ENCODE measurements at regions not wholly inside any gene's neighbourhood (a gene's known extent, or its start where the extent isn't known, plus 50 kb on each side); places are given as distances from the start of the nearest gene placed in this dataset.

DNA sequence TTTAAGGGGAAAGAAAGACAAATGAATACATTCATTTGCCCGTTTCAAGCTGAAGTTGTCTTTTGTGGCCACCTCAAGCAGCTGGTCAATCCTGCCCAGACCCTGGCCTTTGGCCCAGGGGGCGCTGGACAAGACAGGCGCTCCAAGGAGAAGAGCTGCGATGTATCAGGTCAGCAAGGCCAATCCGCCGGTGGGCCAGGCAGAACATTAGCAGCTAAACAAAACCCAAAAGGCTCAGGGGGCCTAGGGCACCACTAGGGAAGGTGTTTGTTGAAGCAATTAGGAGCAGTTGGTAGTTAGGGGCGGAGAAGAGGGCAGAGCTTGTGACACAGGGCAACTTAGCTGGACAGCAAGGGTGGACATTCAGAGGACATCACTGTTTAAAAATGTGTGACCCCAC is 60.8 kb upstream of the TMEM33 start:
- no peak overlapping the region for H2AFZ ChIP-seq (ENCODE audit: low read depth, low read length)
- no peak overlapping the region for H3K27ac ChIP-seq (ENCODE audit: insufficient read depth, low read depth, low read length)
- FAIRE-seq: no peak
- H3K27me3 ChIP-seq (ENCODE audit: control insufficient read depth in 2 of 2, insufficient read depth in 2 of 2, low read length in 2 of 2): peaks cover 82 to 96% of the 10 kb centered on the region in 2 experiments
- no peaks in the 10 kb centered on the region for H3K4me1 ChIP-seq (ENCODE audit: control insufficient read depth, extremely low read depth, insufficient read depth, low read length)
- CTCF ChIA-PET: interaction anchor here (2.2 kb wide), 1 partner anchor 14 kb away, joined by 8 read pairs; no protein-coding TSS in a partner anchor
- no peak overlapping the region for H3K9ac ChIP-seq (replicated peaks; ENCODE audit: extremely low read depth, insufficient read depth, low read length)
- no peak overlapping the region for H3K4me2 ChIP-seq (ENCODE audit: insufficient read depth, low read length)
- no TSS peak for BruUV-seq (replicated peaks)
- dilution Hi-C loops (cut with MboI; ENCODE audit: extremely low pct_ligation_motif_present, low sequenced_read_pairs) (no loop called here), intact Hi-C loops (cut with micrococcal nuclease) (no loop called here)
- no peak for TF ChIP-seq JUN (IDR thresholded peaks at IDR 0.05; ENCODE audit: borderline replicate concordance, insufficient read depth, insufficient read length, low read depth)
- no peak for TF ChIP-seq MYC (IDR thresholded peaks at IDR 0.05; ENCODE audit: low read depth, low read length)
- TF ChIP-seq POLR2A (IDR thresholded peaks at IDR 0.05; ENCODE audit: low read depth, low read length): no peak
- TF ChIP-seq, protein P1, sequence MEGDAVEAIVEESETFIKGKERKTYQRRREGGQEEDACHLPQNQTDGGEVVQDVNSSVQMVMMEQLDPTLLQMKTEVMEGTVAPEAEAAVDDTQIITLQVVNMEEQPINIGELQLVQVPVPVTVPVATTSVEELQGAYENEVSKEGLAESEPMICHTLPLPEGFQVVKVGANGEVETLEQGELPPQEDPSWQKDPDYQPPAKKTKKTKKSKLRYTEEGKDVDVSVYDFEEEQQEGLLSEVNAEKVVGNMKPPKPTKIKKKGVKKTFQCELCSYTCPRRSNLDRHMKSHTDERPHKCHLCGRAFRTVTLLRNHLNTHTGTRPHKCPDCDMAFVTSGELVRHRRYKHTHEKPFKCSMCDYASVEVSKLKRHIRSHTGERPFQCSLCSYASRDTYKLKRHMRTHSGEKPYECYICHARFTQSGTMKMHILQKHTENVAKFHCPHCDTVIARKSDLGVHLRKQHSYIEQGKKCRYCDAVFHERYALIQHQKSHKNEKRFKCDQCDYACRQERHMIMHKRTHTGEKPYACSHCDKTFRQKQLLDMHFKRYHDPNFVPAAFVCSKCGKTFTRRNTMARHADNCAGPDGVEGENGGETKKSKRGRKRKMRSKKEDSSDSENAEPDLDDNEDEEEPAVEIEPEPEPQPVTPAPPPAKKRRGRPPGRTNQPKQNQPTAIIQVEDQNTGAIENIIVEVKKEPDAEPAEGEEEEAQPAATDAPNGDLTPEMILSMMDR (IDR thresholded peaks at IDR 0.05; ENCODE audit: extremely low read depth in 1 of 2, insufficient read depth in 1 of 2, low read depth in 1 of 2, low read length in 2 of 2): no peak
- TF ChIP-seq, protein P2, sequence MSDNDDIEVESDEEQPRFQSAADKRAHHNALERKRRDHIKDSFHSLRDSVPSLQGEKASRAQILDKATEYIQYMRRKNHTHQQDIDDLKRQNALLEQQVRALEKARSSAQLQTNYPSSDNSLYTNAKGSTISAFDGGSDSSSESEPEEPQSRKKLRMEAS (IDR thresholded peaks at IDR 0.05; ENCODE audit: insufficient read depth, insufficient read length): no peak
- no peak for TF ChIP-seq GATA2 (IDR thresholded peaks at IDR 0.05; ENCODE audit: insufficient read depth, insufficient read length, low read depth, low read length)
- no peak for TF ChIP-seq EZH2 (IDR thresholded peaks at IDR 0.05; ENCODE audit: borderline replicate concordance, low read depth, low read length, severe bottlenecking)
- TF ChIP-seq FOS (IDR thresholded peaks at IDR 0.05; ENCODE audit: borderline replicate concordance, insufficient read depth, low read length): no peak
- no peak for TF ChIP-seq POLR2AphosphoS5 (IDR thresholded peaks at IDR 0.05; ENCODE audit: insufficient read depth, low read depth, low read length)
- no peaks in the 10 kb centered on the region for H4K20me1 ChIP-seq (replicated peaks; ENCODE audit: control insufficient read depth, extremely low read depth, insufficient read depth, low read length)
- H3K79me2 ChIP-seq (ENCODE audit: control insufficient read depth, insufficient read depth, low read length): no peaks in the 10 kb centered on the region
- no peaks in the 10 kb centered on the region for H3K9me1 ChIP-seq (replicated peaks; ENCODE audit: control insufficient read depth, extremely low read depth, insufficient read depth, low read length)
- POLR2A ChIA-PET: interaction anchor here (0.6 kb wide), 1 partner anchor 291 kb away, joined by 3 read pairs; no protein-coding TSS in a partner anchor
- no peak for DNase-seq (ENCODE audit: low read depth, low spot score)
- no peak overlapping the region for H3K4me3 ChIP-seq (replicated peaks in 1 of 3; ENCODE audit: insufficient read depth in 1 of 3, low read depth in 1 of 3, low read length in 3 of 3)
- H3K36me3 ChIP-seq (ENCODE audit: control insufficient read depth in 2 of 2, extremely low read depth in 1 of 2, insufficient read depth in 2 of 2, low read length in 2 of 2): no peaks in the 10 kb centered on the region
- H3K9me3 ChIP-seq (replicated peaks; ENCODE audit: control insufficient read depth, insufficient read depth, low read length): no peaks in the 10 kb centered on the region
